Activated CD4-positive, alpha-beta memory T cell treated with anti-CD3 and anti-CD28 coated beads, Interleukin-2, amount 10 ng/mL, durations not matched to agents 7 days and 5 days (primary cell): ENCODE measurements at regions not wholly inside any gene's neighbourhood (a gene's known extent, or its start where the extent isn't known, plus 50 kb on each side); places are given as distances from the start of the nearest gene placed in this dataset.

ENCODE experiments used
- CTCF ChIA-PET: fragments of 350-600 bp; sonication (Branson Sonifier 250); formaldehyde crosslinking; loops from one replicate; lab custom pipeline; 2021; ENCODE audit warnings: antibody characterized with exemption, inconsistent platforms; lab: Charles Lee
- POLR2A ChIA-PET: fragments of 350-600 bp; sonication (Branson Sonifier 250); formaldehyde crosslinking; loops from one replicate; lab custom pipeline; 2021; ENCODE audit warnings: antibody characterized with exemption; lab: Charles Lee
- DNase-seq: peaks from one replicate; pipeline ENCODE4 v3.0.0-alpha.2; 2020
- H3K27ac Mint-ChIP-seq: one replicate; pipeline ENCODE4 v1.8.0; 2021; ENCODE audit warnings: mild to moderate bottlenecking, mixed read lengths
- H3K27me3 Mint-ChIP-seq: one replicate; pipeline ENCODE4 v1.8.0; 2021; ENCODE audit warnings: mixed read lengths
- H3K36me3 Mint-ChIP-seq: one replicate; pipeline ENCODE4 v1.8.0; 2021; ENCODE audit warnings: low read depth, mixed read lengths
- H3K4me1 Mint-ChIP-seq: one replicate; pipeline ENCODE4 v1.8.0; 2021; ENCODE audit warnings: mixed read lengths
- H3K4me3 Mint-ChIP-seq: one replicate; pipeline ENCODE4 v1.8.0; 2021; ENCODE audit warnings: mild to moderate bottlenecking, mixed read lengths
- H3K9me3 Mint-ChIP-seq: one replicate; pipeline ENCODE4 v1.8.0; 2021; ENCODE audit warnings: mixed read lengths

GRCh38 chr12:66978802-66979201, 290.4 kb upstream of the CAND1 start:
- Mint-ChIP-seq H3K36me3 (no peaks in the 10 kb centered on the region), H3K4me1 (no peaks in the 10 kb centered on the region), H3K4me3 (no peak overlapping the region), H3K9me3 (no peaks in the 10 kb centered on the region), H3K27ac (no peak overlapping the region), H3K27me3 (peaks cover 13% of the 10 kb centered on the region)
- POLR2A ChIA-PET = no interaction called here
- no peak for DNase-seq
- CTCF ChIA-PET = no interaction called here

- H3K9me3 Mint-ChIP-seq = no peaks in the 10 kb centered on the region
- CTCF ChIA-PET = no interaction called here
Measured at GRCh38 chr12:66979251-66979650, 289.9 kb upstream of the CAND1 start.

GRCh38 chr12:66984077-66984476, 285.1 kb upstream of the CAND1 start:
- Mint-ChIP-seq H3K27me3 (peaks cover 9% of the 10 kb centered on the region), H3K27ac (no peak overlapping the region), H3K4me1 (no peaks in the 10 kb centered on the region), H3K9me3 (no peaks in the 10 kb centered on the region), H3K36me3 (no peaks in the 10 kb centered on the region), H3K4me3 (no peak overlapping the region)
- ChIA-PET CTCF (no interaction called here), POLR2A (no interaction called here)
- no peak for DNase-seq

More at GRCh38 chr12:66979251-66979650, 289.9 kb upstream of the CAND1 start:
- H3K27me3 Mint-ChIP-seq = peaks cover 13% of the 10 kb centered on the region
- H3K27ac Mint-ChIP-seq = no peak overlapping the region
- no peak overlapping the region for H3K4me3 Mint-ChIP-seq
- no peaks in the 10 kb centered on the region for H3K36me3 Mint-ChIP-seq
- no peak for DNase-seq
- POLR2A ChIA-PET = no interaction called here
- no peaks in the 10 kb centered on the region for H3K4me1 Mint-ChIP-seq

GRCh38 chr12:66984962-66985361, 284.2 kb upstream of the CAND1 start:
- POLR2A ChIA-PET = no interaction called here
- H3K27me3 Mint-ChIP-seq = peaks cover 9% of the 10 kb centered on the region
- no peaks in the 10 kb centered on the region for H3K36me3 Mint-ChIP-seq
- no peak overlapping the region for H3K4me3 Mint-ChIP-seq
- no peaks in the 10 kb centered on the region for H3K9me3 Mint-ChIP-seq
- no peak for DNase-seq
- no peaks in the 10 kb centered on the region for H3K4me1 Mint-ChIP-seq
- H3K27ac Mint-ChIP-seq = no peak overlapping the region
- CTCF ChIA-PET = no interaction called here

GRCh38 chr12:66999141-66999540, 270.0 kb upstream of the CAND1 start:
- Mint-ChIP-seq H3K36me3 (no peaks in the 10 kb centered on the region), H3K27ac (no peak overlapping the region), H3K4me3 (no peak overlapping the region), H3K27me3 (peaks cover 6% of the 10 kb centered on the region), H3K9me3 (no peaks in the 10 kb centered on the region), H3K4me1 (no peaks in the 10 kb centered on the region)
- CTCF ChIA-PET = no interaction called here
- DNase-seq = no peak
- POLR2A ChIA-PET = no interaction called here

- Mint-ChIP-seq H3K27ac (no peak overlapping the region), H3K9me3 (no peaks in the 10 kb centered on the region), H3K4me3 (no peak overlapping the region), H3K36me3 (no peaks in the 10 kb centered on the region), H3K27me3 (peaks cover 6% of the 10 kb centered on the region), H3K4me1 (no peaks in the 10 kb centered on the region)
- ChIA-PET POLR2A (no interaction called here), CTCF (no interaction called here)
- DNase-seq = no peak
Measured at GRCh38 chr12:67001251-67001650, 267.9 kb upstream of the CAND1 start.

GRCh38 chr12:67002720-67003119, 266.4 kb upstream of the CAND1 start:
- peaks cover 6% of the 10 kb centered on the region for H3K27me3 Mint-ChIP-seq
- POLR2A ChIA-PET = no interaction called here

GRCh38 chr12:67006610-67007009, 262.5 kb upstream of the CAND1 start:
- no peak for DNase-seq
- Mint-ChIP-seq H3K36me3 (no peaks in the 10 kb centered on the region), H3K27me3 (peaks cover 1% of the 10 kb centered on the region), H3K4me3 (no peak overlapping the region), H3K4me1 (no peaks in the 10 kb centered on the region), H3K9me3 (no peaks in the 10 kb centered on the region), H3K27ac (no peak overlapping the region)
- ChIA-PET POLR2A (no interaction called here), CTCF (no interaction called here)

More at GRCh38 chr12:67002720-67003119, 266.4 kb upstream of the CAND1 start:
- Mint-ChIP-seq H3K4me3 (no peak overlapping the region), H3K36me3 (no peaks in the 10 kb centered on the region), H3K4me1 (no peaks in the 10 kb centered on the region), H3K27ac (no peak overlapping the region), H3K9me3 (no peaks in the 10 kb centered on the region)
- DNase-seq = no peak
- CTCF ChIA-PET = no interaction called here

GRCh38 chr12:67014642-67015041, 254.5 kb upstream of the CAND1 start:
- H3K36me3 Mint-ChIP-seq = no peaks in the 10 kb centered on the region
- no peaks in the 10 kb centered on the region for H3K9me3 Mint-ChIP-seq
- POLR2A ChIA-PET = no interaction called here
- no peak for DNase-seq
- no peaks in the 10 kb centered on the region for H3K27me3 Mint-ChIP-seq
- no peak overlapping the region for H3K27ac Mint-ChIP-seq
- H3K4me1 Mint-ChIP-seq = no peaks in the 10 kb centered on the region
- H3K4me3 Mint-ChIP-seq = no peak overlapping the region
- CTCF ChIA-PET = no interaction called here

GRCh38 chr12:67018105-67018504, 251.1 kb upstream of the CAND1 start:
- H3K4me1 Mint-ChIP-seq = no peaks in the 10 kb centered on the region
- no peak for DNase-seq
- H3K36me3 Mint-ChIP-seq = no peaks in the 10 kb centered on the region
- H3K9me3 Mint-ChIP-seq = no peaks in the 10 kb centered on the region
- CTCF ChIA-PET = interaction anchor here (0.5 kb wide), 1 partner anchor 338 kb away, joined by 3 read pairs; no protein-coding TSS in a partner anchor
- no peak overlapping the region for H3K27ac Mint-ChIP-seq
- POLR2A ChIA-PET = no interaction called here
- no peak overlapping the region for H3K4me3 Mint-ChIP-seq
- H3K27me3 Mint-ChIP-seq = no peaks in the 10 kb centered on the region

- Mint-ChIP-seq H3K27me3 (peaks cover 4% of the 10 kb centered on the region), H3K27ac (no peak overlapping the region), H3K36me3 (no peaks in the 10 kb centered on the region), H3K9me3 (no peaks in the 10 kb centered on the region), H3K4me1 (no peaks in the 10 kb centered on the region), H3K4me3 (no peak overlapping the region)
- CTCF ChIA-PET = no interaction called here
- DNase-seq = no peak
- POLR2A ChIA-PET = no interaction called here
Measured at GRCh38 chr12:67019070-67019469, 250.1 kb upstream of the CAND1 start.

GRCh38 chr12:67025543-67026114, 243.5 kb upstream of the CAND1 start:
- no peaks in the 10 kb centered on the region for H3K36me3 Mint-ChIP-seq
- H3K27me3 Mint-ChIP-seq = peaks cover 8% of the 10 kb centered on the region
- H3K9me3 Mint-ChIP-seq = no peaks in the 10 kb centered on the region
- ChIA-PET CTCF (interaction anchor here (0.7 to 1.9 kb wide), 9 partner anchors 13 to 918 kb away, joined by 3 to 8 read pairs (median 3); no protein-coding TSS in a partner anchor), POLR2A (no interaction called here)
- no peaks in the 10 kb centered on the region for H3K4me1 Mint-ChIP-seq
- DNase-seq = peak; percentile 33
- H3K27ac Mint-ChIP-seq = no peak overlapping the region
- no peak overlapping the region for H3K4me3 Mint-ChIP-seq

- Mint-ChIP-seq H3K4me3 (no peak overlapping the region), H3K9me3 (no peaks in the 10 kb centered on the region)
Measured at GRCh38 chr12:67026487-67027246, 242.5 kb upstream of the CAND1 start.

GRCh38 chr12:67028529-67028928, 240.6 kb upstream of the CAND1 start:
- Mint-ChIP-seq H3K36me3 (no peaks in the 10 kb centered on the region), H3K4me3 (no peak overlapping the region), H3K27me3 (peaks cover 6% of the 10 kb centered on the region), H3K4me1 (no peaks in the 10 kb centered on the region), H3K9me3 (no peaks in the 10 kb centered on the region), H3K27ac (no peak overlapping the region)
- POLR2A ChIA-PET = no interaction called here
- CTCF ChIA-PET = no interaction called here
- DNase-seq = no peak

More at GRCh38 chr12:67026487-67027246, 242.5 kb upstream of the CAND1 start:
- Mint-ChIP-seq H3K4me1 (no peaks in the 10 kb centered on the region), H3K36me3 (no peaks in the 10 kb centered on the region), H3K27ac (no peak overlapping the region), H3K27me3 (peaks cover 8% of the 10 kb centered on the region)
- no peak for DNase-seq
- POLR2A ChIA-PET = no interaction called here
- CTCF ChIA-PET = interaction anchor here (1.2 to 1.9 kb wide), 5 partner anchors 18 to 917 kb away, joined by 3 to 8 read pairs (median 6); no protein-coding TSS in a partner anchor
